Body of pancreas (tissue), 4 donors: ENCODE measurements at regions not wholly inside any gene's neighbourhood (a gene's known extent, or its start where the extent isn't known, plus 50 kb on each side); places are given as distances from the start of the nearest gene placed in this dataset.

Source experiments
- CTCF ChIP-seq, 7 experiments: fragments of 450-650 bp in 4 of 7; fragments of 200-600 bp in 3 of 7; sonication (generic) in 3 of 7; IDR thresholded peaks; one replicate each; pipeline ENCODE4 v1.5.1; 2016 to 2019; ENCODE audit warnings: antibody characterized with exemption in 7 of 7
- POLR2A ChIP-seq, 3 donors: fragments of 450-650 bp; IDR thresholded peaks; one replicate each; pipeline ENCODE4 v1.6.1; 2016; ENCODE audit warnings: antibody characterized with exemption in 3 of 3, mild to moderate bottlenecking in 2 of 3

GRCh38 chr4:108547682-108548081 is 72.7 kb upstream of the RPL34 start:
- TF ChIP-seq POLR2A (IDR thresholded peaks at IDR 0.05), result no peak
- no peak for TF ChIP-seq CTCF (IDR thresholded peaks at IDR 0.05)
